Endothelial cell of umbilical vein (primary cell): ENCODE measurements at regions not wholly inside any gene's neighbourhood (a gene's known extent, or its start where the extent isn't known, plus 50 kb on each side); places are given as distances from the start of the nearest gene placed in this dataset.

ENCODE experiments used
- BruUV-seq: library from RNA; stranded (reverse); fragments of 400-500 nt; replicated peaks from 2 replicates; lab custom pipeline; 2021; lab: Mats Ljungman, UMichigan
- CTCF ChIA-PET: fragments of 300-600, 350-600 bp; sonication (Branson Sonifier 250); formaldehyde crosslinking; loops from one replicate; lab custom pipeline; 2021; ENCODE audit warnings: antibody characterized with exemption, inconsistent platforms; lab: Charles Lee
- POLR2A ChIA-PET: fragments of 300-600, 350-600 bp; sonication (Branson Sonifier 250); formaldehyde crosslinking; loops from one replicate; lab custom pipeline; 2021; ENCODE audit warnings: antibody characterized with exemption, inconsistent platforms; lab: Charles Lee
- DNase-seq: peaks from one replicate; pipeline ENCODE4 v3.0.0-alpha.2; 2011; ENCODE audit warnings: low read depth, low spot score
- FAIRE-seq: peaks from 2 replicates; lab custom pipeline; 2011; peaks lifted over from hg19 to GRCh38; lab: Jason Lieb, UNC
- H2AFZ ChIP-seq: 2 replicates; pipeline ENCODE4 v1.6.0; 2012; ENCODE audit warnings: low read depth, low read length, control low read depth, inconsistent platforms
- H3K27ac ChIP-seq: 2 replicates; pipeline ENCODE4 v1.5.1; 2011; ENCODE audit warnings: low read depth, mild to moderate bottlenecking, control low read depth, low read length, moderate library complexity; ENCODE audit not compliant: insufficient read depth
- H3K27me3 ChIP-seq, 2 experiments: 2 replicates each; pipeline versions ENCODE4 v1.6.0 to v1.6.1; 2011; ENCODE audit warnings: low read length in 2 of 2, mixed read lengths in 1 of 2; ENCODE audit not compliant: control insufficient read depth in 2 of 2, insufficient read depth in 2 of 2
- H3K36me3 ChIP-seq, 2 experiments: 2 replicates in 1 of 2; 3 replicates in 1 of 2; pipeline ENCODE4 v1.5.1; 2011; ENCODE audit warnings: low read length in 2 of 2, mild to moderate bottlenecking in 1 of 2, moderate library complexity in 1 of 2; ENCODE audit not compliant: control insufficient read depth in 2 of 2, insufficient read depth in 2 of 2; ENCODE audit errors: extremely low read depth in 1 of 2
- H3K4me1 ChIP-seq: 3 replicates; pipeline ENCODE4 v1.5.1; 2011; ENCODE audit warnings: mild to moderate bottlenecking, low read length; ENCODE audit not compliant: control insufficient read depth, insufficient read depth; ENCODE audit errors: extremely low read depth
- H3K4me2 ChIP-seq: 2 replicates; pipeline ENCODE4 v1.6.1; 2011; ENCODE audit warnings: low read length, control low read depth, mixed read lengths; ENCODE audit not compliant: insufficient read depth
- H3K4me3 ChIP-seq, 3 experiments: fragments of 200-600 bp in 1 of 3; sonication (generic), shearing (Covaris generic) in 1 of 3; replicated peaks in 1 of 3; 2 replicates each; pipeline ENCODE4 v1.5.1; 2011 to 2016; ENCODE audit warnings: control low read depth in 3 of 3, low read length in 3 of 3, mild to moderate bottlenecking in 2 of 3, inconsistent platforms in 1 of 3, low read depth in 1 of 3, moderate library complexity in 1 of 3; ENCODE audit not compliant: insufficient read depth in 1 of 3
- H3K79me2 ChIP-seq: 2 replicates; pipeline ENCODE4 v1.6.0; 2012; ENCODE audit warnings: low read length, inconsistent platforms; ENCODE audit not compliant: control insufficient read depth, insufficient read depth
- H3K9ac ChIP-seq: replicated peaks from 2 replicates; pipeline ENCODE3; 2011; ENCODE audit warnings: low read length, control low read depth; ENCODE audit not compliant: insufficient read depth; ENCODE audit errors: extremely low read depth
- H3K9me1 ChIP-seq: replicated peaks from 3 replicates; pipeline ENCODE4 v1.6.0; 2011; ENCODE audit warnings: mild to moderate bottlenecking, low read length; ENCODE audit not compliant: control insufficient read depth, insufficient read depth; ENCODE audit errors: extremely low read depth
- H3K9me3 ChIP-seq: replicated peaks from 2 replicates; pipeline ENCODE4 v1.5.1; 2012; ENCODE audit warnings: low read length, inconsistent platforms; ENCODE audit not compliant: control insufficient read depth, insufficient read depth
- H4K20me1 ChIP-seq: replicated peaks from 2 replicates; pipeline ENCODE3; 2011; ENCODE audit warnings: mild to moderate bottlenecking, low read length; ENCODE audit not compliant: control insufficient read depth, insufficient read depth; ENCODE audit errors: extremely low read depth
- FOS ChIP-seq: IDR thresholded peaks from 2 replicates; pipeline ENCODE4 v1.6.1; 2011; ENCODE audit warnings: mild to moderate bottlenecking, low read length, moderate library complexity, borderline replicate concordance; ENCODE audit not compliant: insufficient read depth
- POLR2A ChIP-seq: IDR thresholded peaks from 2 replicates; pipeline ENCODE4 v1.6.1; 2012; ENCODE audit warnings: low read depth, mild to moderate bottlenecking, control low read depth, low read length
- dilution Hi-C: fragments of 300-500 bp; cut with MboI; formaldehyde crosslinking; loops from one replicate; pipeline ENCODE4 v1.15.0; 2019; ENCODE audit warnings: low sequenced_read_pairs; ENCODE audit not compliant: extremely low pct_ligation_motif_present
- intact Hi-C: fragments of 100-400 bp; cut with micrococcal nuclease; formaldehyde crosslinking; loops from one replicate; pipeline ENCODE4 v1.10.0; 2022
- TF ChIP-seq, protein P1 (sequence below): IDR thresholded peaks from 2 replicates; pipeline ENCODE4 v1.6.1; 2011; ENCODE audit not compliant: insufficient read depth, insufficient read length
- TF ChIP-seq, protein P2 (sequence below), 2 donors: IDR thresholded peaks; 1 replicate in 1 of 2; 2 replicates in 1 of 2; pipeline ENCODE4 v1.5.1; 2011; ENCODE audit warnings: low read length in 2 of 2, mild to moderate bottlenecking in 2 of 2, moderate library complexity in 2 of 2, control low read depth in 1 of 2, inconsistent platforms in 1 of 2, low read depth in 1 of 2; ENCODE audit not compliant: insufficient read depth in 1 of 2; ENCODE audit errors: extremely low read depth in 1 of 2

DNA sequence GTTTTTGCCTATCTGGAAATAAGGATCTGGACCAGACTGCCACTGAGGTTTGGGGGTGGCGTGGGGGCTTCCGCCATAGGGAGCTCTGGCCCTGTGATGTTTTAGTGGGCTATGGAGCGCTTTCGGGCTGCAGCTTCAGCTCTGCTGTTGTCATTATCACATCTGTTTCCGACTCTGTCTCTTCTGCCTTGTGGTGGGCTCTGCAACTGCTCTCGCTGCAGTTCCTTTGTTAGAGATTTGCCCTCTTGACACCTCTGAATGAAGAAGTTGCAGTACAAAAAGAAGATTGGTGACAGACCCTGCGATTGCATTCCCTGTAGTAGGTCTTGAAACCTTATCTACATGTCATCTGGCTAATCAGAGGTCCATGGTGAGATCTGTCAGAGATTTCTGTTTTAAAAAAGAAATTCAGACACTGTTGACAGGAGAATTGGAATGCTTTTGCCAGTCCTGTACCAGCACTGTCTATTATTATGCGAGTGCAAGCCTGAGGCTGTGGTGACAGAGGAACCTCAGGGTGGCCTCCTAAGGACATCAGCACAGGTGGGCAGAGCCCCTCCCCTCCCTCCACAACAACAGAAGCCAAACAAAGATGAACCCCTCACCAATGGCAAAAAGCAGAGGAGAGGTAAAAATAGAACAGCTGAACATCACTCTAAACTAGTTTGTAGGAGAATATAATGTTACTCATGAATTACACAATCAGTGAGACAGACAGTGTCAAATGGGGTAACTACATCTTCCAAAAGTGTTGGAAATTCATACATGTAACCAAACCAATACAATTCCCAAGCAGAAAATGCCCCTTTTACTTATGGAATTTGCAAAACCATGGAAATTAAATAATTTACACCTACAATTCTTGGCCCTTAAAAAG is 63.5 kb upstream of the DEFB112 start:
- POLR2A ChIA-PET: no interaction called here
- CTCF ChIA-PET: interaction anchor here (1.0 kb wide), 1 partner anchor 15 kb away, joined by 4 read pairs; no protein-coding TSS in a partner anchor

More for the DNA sequence above, 63.5 kb upstream of the DEFB112 start:
- Histone ChIP-seq H3K9ac (no peak overlapping the region), H3K9me3 (no peaks in the 10 kb centered on the region), H3K27me3 (no peaks in the 10 kb centered on the region), H3K27ac (no peak overlapping the region), H3K4me1 (no peaks in the 10 kb centered on the region), H3K4me3 (no peak overlapping the region), H3K79me2 (no peaks in the 10 kb centered on the region), H3K4me2 (no peak overlapping the region), H4K20me1 (no peaks in the 10 kb centered on the region), H2AFZ (no peak overlapping the region), H3K9me1 (no peaks in the 10 kb centered on the region), H3K36me3 (no peaks in the 10 kb centered on the region)
- FAIRE-seq: no peak
- intact Hi-C loops (no loop called here), dilution Hi-C loops (no loop called here)
- DNase-seq: no peak
- TF ChIP-seq, protein P1, sequence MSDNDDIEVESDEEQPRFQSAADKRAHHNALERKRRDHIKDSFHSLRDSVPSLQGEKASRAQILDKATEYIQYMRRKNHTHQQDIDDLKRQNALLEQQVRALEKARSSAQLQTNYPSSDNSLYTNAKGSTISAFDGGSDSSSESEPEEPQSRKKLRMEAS: no peak
- TF ChIP-seq POLR2A (no peak), FOS (no peak)
- TF ChIP-seq, protein P2, sequence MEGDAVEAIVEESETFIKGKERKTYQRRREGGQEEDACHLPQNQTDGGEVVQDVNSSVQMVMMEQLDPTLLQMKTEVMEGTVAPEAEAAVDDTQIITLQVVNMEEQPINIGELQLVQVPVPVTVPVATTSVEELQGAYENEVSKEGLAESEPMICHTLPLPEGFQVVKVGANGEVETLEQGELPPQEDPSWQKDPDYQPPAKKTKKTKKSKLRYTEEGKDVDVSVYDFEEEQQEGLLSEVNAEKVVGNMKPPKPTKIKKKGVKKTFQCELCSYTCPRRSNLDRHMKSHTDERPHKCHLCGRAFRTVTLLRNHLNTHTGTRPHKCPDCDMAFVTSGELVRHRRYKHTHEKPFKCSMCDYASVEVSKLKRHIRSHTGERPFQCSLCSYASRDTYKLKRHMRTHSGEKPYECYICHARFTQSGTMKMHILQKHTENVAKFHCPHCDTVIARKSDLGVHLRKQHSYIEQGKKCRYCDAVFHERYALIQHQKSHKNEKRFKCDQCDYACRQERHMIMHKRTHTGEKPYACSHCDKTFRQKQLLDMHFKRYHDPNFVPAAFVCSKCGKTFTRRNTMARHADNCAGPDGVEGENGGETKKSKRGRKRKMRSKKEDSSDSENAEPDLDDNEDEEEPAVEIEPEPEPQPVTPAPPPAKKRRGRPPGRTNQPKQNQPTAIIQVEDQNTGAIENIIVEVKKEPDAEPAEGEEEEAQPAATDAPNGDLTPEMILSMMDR (IDR thresholded peaks at IDR 0.05; ENCODE audit: extremely low read depth in 1 of 2, insufficient read depth in 1 of 2, low read depth in 1 of 2, low read length in 2 of 2): no peak
- BruUV-seq: no TSS peak
